Amniotic epithelial cell (primary cell): ENCODE measurements at regions not wholly inside any gene's neighbourhood (a gene's known extent, or its start where the extent isn't known, plus 50 kb on each side); places are given as distances from the start of the nearest gene placed in this dataset.

Source experiments
- DNase-seq: peaks from one replicate; pipeline ENCODE4 v3.0.0-alpha.2; 2010; ENCODE audit warnings: low read depth

GRCh38 chr14:61948376-61948775 is 186.2 kb downstream of the SNAPC1 start:
- DNase-seq: no peak

DNA sequence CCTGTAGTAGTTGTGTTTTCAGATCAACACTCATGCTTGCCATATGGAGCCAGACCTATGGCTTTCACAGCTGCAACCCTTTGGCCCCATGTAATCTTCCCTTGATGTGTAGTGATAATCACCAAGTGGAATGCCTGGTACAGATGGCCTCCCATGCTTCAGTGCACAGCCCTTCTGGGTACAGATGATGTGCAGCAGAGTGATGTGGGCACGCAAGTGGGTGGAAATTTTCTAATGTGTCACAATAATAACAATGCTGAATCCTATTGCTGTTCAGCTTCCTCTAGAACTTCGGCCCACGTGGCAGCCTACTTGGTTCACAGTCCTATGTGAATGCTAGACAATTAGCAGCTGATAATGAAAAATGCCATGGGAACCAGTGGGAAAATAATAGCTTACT is 188.1 kb downstream of the SNAPC1 start:
- no peak for DNase-seq

- no peak for DNase-seq
Measured at GRCh38 chr14:61953602-61954001, 191.4 kb downstream of the SNAPC1 start.

- no peak for DNase-seq
Measured at GRCh38 chr14:61954306-61954705, 192.1 kb downstream of the SNAPC1 start.

- no peak for DNase-seq
Measured at GRCh38 chr14:61956517-61956916, 194.3 kb downstream of the SNAPC1 start.

GRCh38 chr14:61959348-61959747 is 197.1 kb downstream of the SNAPC1 start:
- no peak for DNase-seq

DNA sequence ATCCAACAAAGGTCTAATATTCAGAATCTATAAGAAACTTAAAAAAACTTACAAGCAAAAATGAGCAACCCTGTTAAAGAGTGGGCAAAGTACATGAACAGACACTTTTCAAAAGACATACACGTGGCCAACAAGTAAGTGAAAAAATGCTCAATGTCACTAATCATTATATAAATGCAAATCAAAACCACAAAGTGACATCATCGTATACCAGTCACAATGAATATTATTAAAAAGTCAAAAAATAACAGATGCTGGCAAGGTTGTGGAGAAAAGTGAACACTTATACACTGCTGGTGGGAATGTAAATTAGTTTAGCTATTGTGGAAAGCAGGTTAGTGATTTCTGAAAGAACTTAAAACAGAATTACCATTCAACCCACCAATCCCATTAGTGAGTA is 199.1 kb downstream of the SNAPC1 start:
- DNase-seq: no peak

DNA sequence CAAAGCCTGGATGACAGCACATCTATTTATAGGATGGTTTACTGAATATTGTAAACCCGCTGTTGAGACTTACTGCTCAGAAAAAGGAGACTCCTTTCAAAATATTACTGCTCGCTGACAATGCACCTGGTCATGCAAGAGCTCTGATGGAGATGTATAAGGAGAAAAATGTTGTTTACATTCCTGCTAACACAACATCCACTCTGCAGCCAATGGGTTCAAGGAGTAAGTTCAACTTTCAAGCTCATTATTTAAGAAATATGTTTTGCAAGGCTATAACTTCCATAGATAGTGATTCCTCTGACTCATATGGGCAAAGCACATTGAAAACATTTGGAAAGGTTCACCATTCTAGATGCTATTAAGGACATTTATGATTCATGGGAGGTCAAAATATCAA is 201.7 kb downstream of the SNAPC1 start:
- DNase-seq: no peak

- DNase-seq: peak; percentile 89
Measured at GRCh38 chr14:61965030-61965745, 203.0 kb downstream of the SNAPC1 start.

- no peak for DNase-seq
Measured at GRCh38 chr14:61968207-61968606, 206.0 kb downstream of the SNAPC1 start.

GRCh38 chr14:61972711-61973110 is 210.5 kb downstream of the SNAPC1 start:
- no peak for DNase-seq

GRCh38 chr14:61973981-61974380 is 211.8 kb downstream of the SNAPC1 start:
- peak; percentile 47 for DNase-seq

GRCh38 chr14:61977217-61977616 is 215.0 kb downstream of the SNAPC1 start:
- no peak for DNase-seq

- DNase-seq: no peak
Measured at GRCh38 chr14:61988240-61988639, 226.0 kb downstream of the SNAPC1 start.

- DNase-seq: no peak
Measured at GRCh38 chr14:61992139-61992538, 229.9 kb downstream of the SNAPC1 start.

DNA sequence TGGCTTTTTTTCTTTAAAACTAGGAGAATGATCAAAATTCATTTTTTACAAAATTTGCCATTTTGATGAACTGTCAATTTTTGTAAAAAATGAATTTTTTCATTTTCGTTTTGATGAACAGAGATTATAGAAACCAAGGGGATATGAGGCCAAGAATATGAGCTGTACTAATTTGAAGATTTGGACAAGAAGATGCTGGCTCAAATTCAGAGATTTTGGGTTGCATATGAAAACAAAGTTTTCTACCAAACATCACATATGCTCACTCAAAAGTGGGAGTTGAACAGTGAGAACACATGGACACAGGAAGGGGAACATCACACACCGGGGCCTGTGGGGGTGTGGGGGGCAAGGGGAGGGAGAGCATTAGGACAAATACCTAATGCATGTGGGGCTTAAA is 230.7 kb downstream of the SNAPC1 start:
- no peak for DNase-seq

DNA sequence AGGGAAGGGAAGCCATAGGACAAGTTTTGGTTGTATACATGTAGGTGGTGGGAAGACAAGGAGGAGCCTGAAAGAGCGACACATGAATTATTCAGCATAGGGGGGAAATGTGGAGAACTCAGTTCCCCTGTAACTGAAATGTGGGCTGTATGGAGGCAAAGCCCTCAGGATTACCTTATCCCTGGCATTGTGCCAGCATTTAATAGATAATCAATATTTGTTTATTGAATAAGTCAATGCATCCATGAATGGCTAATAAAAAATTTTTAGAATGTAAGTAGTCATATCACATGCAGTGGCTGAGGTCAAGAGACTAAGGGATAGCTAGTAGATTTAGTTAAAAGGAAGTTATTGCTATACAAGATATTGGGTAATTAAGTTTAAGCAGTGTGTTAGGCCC is 232.4 kb downstream of the SNAPC1 start:
- DNase-seq: no peak

DNA sequence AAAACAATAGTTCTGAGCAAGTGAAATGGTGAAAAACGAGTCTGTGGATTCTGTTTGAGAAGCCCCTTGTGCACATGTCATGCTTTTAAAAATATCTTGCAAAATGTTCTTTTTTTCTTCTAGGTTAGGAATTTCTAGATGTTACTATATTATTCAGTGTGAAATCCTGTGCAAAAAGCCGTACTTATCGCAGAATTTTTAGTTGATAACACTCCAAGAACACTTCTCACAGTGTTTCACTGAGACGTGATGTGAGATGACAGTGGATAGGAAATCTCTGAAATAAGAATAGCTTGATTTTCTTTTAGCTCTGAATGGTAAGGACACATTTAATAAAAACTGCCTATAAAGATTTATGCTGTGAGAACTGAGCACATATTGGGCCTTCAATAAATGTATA is 234.5 kb downstream of the SNAPC1 start:
- no peak for DNase-seq

GRCh38 chr14:61997161-61997560 is 234.9 kb downstream of the SNAPC1 start:
- no peak for DNase-seq

GRCh38 chr14:62001963-62002362 is 239.7 kb downstream of the SNAPC1 start:
- no peak for DNase-seq

GRCh38 chr14:62002642-62003041 is 240.4 kb downstream of the SNAPC1 start:
- DNase-seq: no peak

DNA sequence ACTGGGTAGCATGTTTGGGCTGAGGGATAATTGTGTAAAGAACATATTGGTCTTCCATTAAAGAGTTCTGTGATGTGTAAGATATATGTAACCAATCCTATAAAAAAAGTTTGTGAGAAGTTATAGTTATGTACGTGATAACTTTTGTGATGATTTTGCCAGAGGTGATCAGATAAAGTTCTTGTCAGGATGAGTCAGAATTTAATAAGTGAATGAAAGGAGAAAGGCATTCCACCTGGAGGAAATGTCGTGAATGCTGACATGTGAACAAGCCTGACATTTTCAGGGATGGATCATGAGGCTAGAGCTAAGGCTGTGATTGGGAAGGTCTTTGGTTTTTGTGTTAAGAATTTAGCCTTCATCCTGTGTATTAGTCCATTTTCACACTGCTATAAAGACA is 241.5 kb downstream of the SNAPC1 start:
- no peak for DNase-seq

GRCh38 chr14:62006116-62006731 is 244.0 kb downstream of the SNAPC1 start:
- DNase-seq: no peak

DNA sequence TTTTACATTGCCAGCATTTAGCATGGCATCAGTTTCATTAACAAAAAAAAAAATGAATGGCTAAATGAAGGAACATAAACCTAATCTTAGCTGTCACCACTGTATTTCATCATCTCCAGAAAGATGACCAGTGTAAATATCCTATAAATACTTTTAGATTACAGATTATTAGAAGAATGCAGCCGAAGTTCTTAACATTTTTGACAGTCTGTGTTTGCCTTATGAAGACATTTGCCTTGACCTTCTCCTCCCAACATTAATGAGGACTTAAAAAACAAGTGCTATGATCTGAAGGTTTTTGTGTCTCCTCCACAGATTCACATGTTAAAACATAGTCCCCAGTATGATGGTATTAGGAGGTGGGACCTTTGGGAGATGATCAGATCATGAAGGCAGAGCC is 253.0 kb downstream of the SNAPC1 start:
- DNase-seq: no peak
